ENCODE measurements at regions not wholly inside any gene's neighbourhood (a gene's known extent, or its start where the extent isn't known, plus 50 kb on each side); places are given as distances from the start of the nearest gene placed in this dataset.

- H3K36me3 ChIP-seq: no peaks in the 10 kb centered on the region
- no peak overlapping the region for H3K4me3 ChIP-seq
- WGBS, 2 donors: 51 to 64% methylated on average over 3 of the region's 3 CpGs
- TF ChIP-seq EP300 (IDR thresholded peaks at IDR 0.05) (no peak), POLR2A (IDR thresholded peaks at IDR 0.05) (no peak), CTCF (IDR thresholded peaks at IDR 0.05) (no peak), POLR2AphosphoS5 (IDR thresholded peaks at IDR 0.05) (peak in 1 of 4 donors; percentile 51)
- no peaks in the 10 kb centered on the region for H3K27me3 ChIP-seq
- intact Hi-C loops (cut with DNase I): no loop called here
- H3K27ac ChIP-seq: no peak overlapping the region
- DNase-seq: no peak
- peaks cover 0 to 21% (median 15%) of the 10 kb centered on the region in 4 donors for H3K4me1 ChIP-seq
- H3K9me3 ChIP-seq: no peaks in the 10 kb centered on the region
Measured at GRCh38 chr6:126909493-126909892, 209.0 kb upstream of the RSPO3 start.

GRCh38 chr6:126913651-126914050 is 204.8 kb upstream of the RSPO3 start:
- H3K4me3 ChIP-seq: no peak overlapping the region
- no peak overlapping the region for H3K27ac ChIP-seq
- no peaks in the 10 kb centered on the region for H3K9me3 ChIP-seq
- no peak for DNase-seq
- H3K4me1 ChIP-seq: peaks cover 0 to 15% (median 13%) of the 10 kb centered on the region in 4 donors
- H3K36me3 ChIP-seq: no peaks in the 10 kb centered on the region
- H3K27me3 ChIP-seq: no peaks in the 10 kb centered on the region
- intact Hi-C loops (cut with DNase I): no loop called here
- WGBS, 2 donors: 54 to 55% methylated on average over 1 of the region's 1 CpG
- TF ChIP-seq CTCF (IDR thresholded peaks at IDR 0.05) (no peak), POLR2AphosphoS5 (IDR thresholded peaks at IDR 0.05) (peak in 3 of 4 donors; percentile 54 to 68 (median 62)), EP300 (IDR thresholded peaks at IDR 0.05) (peak in 1 of 4 donors; percentile 7)

GRCh38 chr6:126914172-126914571 is 204.3 kb upstream of the RSPO3 start:
- Histone ChIP-seq H3K27ac (no peak overlapping the region), H3K36me3 (no peaks in the 10 kb centered on the region), H3K27me3 (no peaks in the 10 kb centered on the region), H3K4me1 (peaks cover 0 to 15% (median 13%) of the 10 kb centered on the region in 4 donors), H3K4me3 (no peak overlapping the region), H3K9me3 (no peaks in the 10 kb centered on the region)
- TF ChIP-seq POLR2AphosphoS5 (IDR thresholded peaks at IDR 0.05) (no peak), EP300 (IDR thresholded peaks at IDR 0.05) (no peak), CTCF (IDR thresholded peaks at IDR 0.05) (no peak), POLR2A (IDR thresholded peaks at IDR 0.05) (no peak)
- 80 to 86% methylated on average over 2 of the region's 2 CpGs for WGBS, 2 donors
- no peak for DNase-seq
- intact Hi-C loops (cut with DNase I): no loop called here

- peaks cover 0 to 18% (median 13%) of the 10 kb centered on the region in 4 donors for H3K4me1 ChIP-seq
- no peak for DNase-seq
- H3K27me3 ChIP-seq: no peaks in the 10 kb centered on the region
- H3K4me3 ChIP-seq: no peak overlapping the region
- intact Hi-C loops (cut with DNase I): no loop called here
- no peaks in the 10 kb centered on the region for H3K36me3 ChIP-seq
- TF ChIP-seq POLR2AphosphoS5 (IDR thresholded peaks at IDR 0.05): no peak
- no peak for TF ChIP-seq EP300 (IDR thresholded peaks at IDR 0.05)
- no peak overlapping the region for H3K27ac ChIP-seq
- H3K9me3 ChIP-seq: no peaks in the 10 kb centered on the region
Measured at GRCh38 chr6:126914801-126915200, 203.7 kb upstream of the RSPO3 start.

GRCh38 chr6:126919947-126920346 is 198.5 kb upstream of the RSPO3 start:
- DNase-seq: no peak
- 47 to 65% methylated on average over 1 of the region's 1 CpG for WGBS, 2 donors

GRCh38 chr6:126923807-126924206 is 194.7 kb upstream of the RSPO3 start:
- Histone ChIP-seq H3K4me1 (peaks cover 0 to 9% (median 2%) of the 10 kb centered on the region in 4 donors), H3K27ac (no peak overlapping the region), H3K27me3 (no peaks in the 10 kb centered on the region), H3K9me3 (no peaks in the 10 kb centered on the region), H3K4me3 (no peak overlapping the region), H3K36me3 (no peaks in the 10 kb centered on the region)
- intact Hi-C loops (cut with DNase I): no loop called here
- WGBS, 2 donors: 27 to 64% methylated on average over 2 of the region's 2 CpGs
- DNase-seq: no peak
- TF ChIP-seq CTCF (IDR thresholded peaks at IDR 0.05): no peak

More at GRCh38 chr6:126919947-126920346, 198.5 kb upstream of the RSPO3 start:
- Histone ChIP-seq H3K27ac (no peak overlapping the region), H3K27me3 (no peaks in the 10 kb centered on the region), H3K36me3 (no peaks in the 10 kb centered on the region), H3K4me3 (no peak overlapping the region), H3K9me3 (no peaks in the 10 kb centered on the region), H3K4me1 (peaks cover 0 to 9% (median 2%) of the 10 kb centered on the region in 4 donors)
- intact Hi-C loops (cut with DNase I): no loop called here
- TF ChIP-seq POLR2AphosphoS5 (IDR thresholded peaks at IDR 0.05) (peak in 3 of 4 donors; percentile 33 to 64 (median 53)), POLR2A (IDR thresholded peaks at IDR 0.05) (no peak), EP300 (IDR thresholded peaks at IDR 0.05) (no peak)
